ENCODE measurements at regions not wholly inside any gene's neighbourhood (a gene's known extent, or its start where the extent isn't known, plus 50 kb on each side); places are given as distances from the start of the nearest gene placed in this dataset.

DNA sequence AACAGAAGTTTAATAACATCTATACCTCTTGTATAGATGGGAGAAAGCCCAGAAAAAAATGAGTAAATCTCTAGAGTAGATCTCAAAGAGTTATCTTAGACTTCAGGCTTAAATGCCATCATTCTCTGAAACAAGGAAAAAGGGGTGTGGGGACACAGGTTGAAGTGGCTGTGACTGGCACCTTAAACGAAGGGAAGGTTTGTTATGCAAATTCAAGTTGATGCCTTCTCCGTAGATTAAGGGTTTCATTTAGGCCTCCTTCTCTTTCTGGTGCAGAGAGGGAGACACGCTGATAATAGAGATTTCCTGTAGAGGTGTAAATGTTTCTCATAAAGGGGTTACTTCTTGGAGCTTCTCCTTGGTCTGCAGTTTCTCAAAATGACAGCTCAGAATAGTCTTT lies 252.1 kb downstream of the CD83 start:
- TF ChIP-seq, protein P1, sequence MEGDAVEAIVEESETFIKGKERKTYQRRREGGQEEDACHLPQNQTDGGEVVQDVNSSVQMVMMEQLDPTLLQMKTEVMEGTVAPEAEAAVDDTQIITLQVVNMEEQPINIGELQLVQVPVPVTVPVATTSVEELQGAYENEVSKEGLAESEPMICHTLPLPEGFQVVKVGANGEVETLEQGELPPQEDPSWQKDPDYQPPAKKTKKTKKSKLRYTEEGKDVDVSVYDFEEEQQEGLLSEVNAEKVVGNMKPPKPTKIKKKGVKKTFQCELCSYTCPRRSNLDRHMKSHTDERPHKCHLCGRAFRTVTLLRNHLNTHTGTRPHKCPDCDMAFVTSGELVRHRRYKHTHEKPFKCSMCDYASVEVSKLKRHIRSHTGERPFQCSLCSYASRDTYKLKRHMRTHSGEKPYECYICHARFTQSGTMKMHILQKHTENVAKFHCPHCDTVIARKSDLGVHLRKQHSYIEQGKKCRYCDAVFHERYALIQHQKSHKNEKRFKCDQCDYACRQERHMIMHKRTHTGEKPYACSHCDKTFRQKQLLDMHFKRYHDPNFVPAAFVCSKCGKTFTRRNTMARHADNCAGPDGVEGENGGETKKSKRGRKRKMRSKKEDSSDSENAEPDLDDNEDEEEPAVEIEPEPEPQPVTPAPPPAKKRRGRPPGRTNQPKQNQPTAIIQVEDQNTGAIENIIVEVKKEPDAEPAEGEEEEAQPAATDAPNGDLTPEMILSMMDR (IDR thresholded peaks at IDR 0.05; ENCODE audit: poor library complexity, severe bottlenecking), result no peak
- TF ChIP-seq EZH2 (IDR thresholded peaks at IDR 0.05; ENCODE audit: borderline replicate concordance, insufficient read depth, low read length, poor library complexity, severe bottlenecking) (no peak), TAF1 (IDR thresholded peaks at IDR 0.05; ENCODE audit: low read depth) (no peak)
